GM12865 (cell line): ENCODE measurements at regions not wholly inside any gene's neighbourhood (a gene's known extent, or its start where the extent isn't known, plus 50 kb on each side); places are given as distances from the start of the nearest gene placed in this dataset.
"Not testable (repeated sequence)": the region's sequence is repeated elsewhere in the genome, so short reads cannot be mapped to it uniquely, and the experiment has no call there.

Experiments used
- DNase-seq: peaks from one replicate; pipeline ENCODE4 v3.0.0; 2010; ENCODE audit warnings: low read depth
- H3K4me3 ChIP-seq: 2 replicates; pipeline ENCODE4 v1.5.1; 2011; ENCODE audit warnings: mild to moderate bottlenecking, low read depth, low read length, control low read depth
- TF ChIP-seq, protein P1 (sequence below): IDR thresholded peaks from 2 replicates; pipeline ENCODE4 v1.5.1; 2011; ENCODE audit warnings: low read length, control low read depth, low read depth, inconsistent platforms; ENCODE audit not compliant: insufficient read depth; ENCODE audit errors: missing control alignments

GRCh38 chr4:69408451-69408850 lies 87.3 kb downstream of the UGT2B4 start:
- TF ChIP-seq, protein P1, sequence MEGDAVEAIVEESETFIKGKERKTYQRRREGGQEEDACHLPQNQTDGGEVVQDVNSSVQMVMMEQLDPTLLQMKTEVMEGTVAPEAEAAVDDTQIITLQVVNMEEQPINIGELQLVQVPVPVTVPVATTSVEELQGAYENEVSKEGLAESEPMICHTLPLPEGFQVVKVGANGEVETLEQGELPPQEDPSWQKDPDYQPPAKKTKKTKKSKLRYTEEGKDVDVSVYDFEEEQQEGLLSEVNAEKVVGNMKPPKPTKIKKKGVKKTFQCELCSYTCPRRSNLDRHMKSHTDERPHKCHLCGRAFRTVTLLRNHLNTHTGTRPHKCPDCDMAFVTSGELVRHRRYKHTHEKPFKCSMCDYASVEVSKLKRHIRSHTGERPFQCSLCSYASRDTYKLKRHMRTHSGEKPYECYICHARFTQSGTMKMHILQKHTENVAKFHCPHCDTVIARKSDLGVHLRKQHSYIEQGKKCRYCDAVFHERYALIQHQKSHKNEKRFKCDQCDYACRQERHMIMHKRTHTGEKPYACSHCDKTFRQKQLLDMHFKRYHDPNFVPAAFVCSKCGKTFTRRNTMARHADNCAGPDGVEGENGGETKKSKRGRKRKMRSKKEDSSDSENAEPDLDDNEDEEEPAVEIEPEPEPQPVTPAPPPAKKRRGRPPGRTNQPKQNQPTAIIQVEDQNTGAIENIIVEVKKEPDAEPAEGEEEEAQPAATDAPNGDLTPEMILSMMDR = no peak
- no peak for DNase-seq
- no peak overlapping the region for H3K4me3 ChIP-seq

- not testable (repeated sequence) for DNase-seq
Observed at GRCh38 chr4:69411981-69412380, 83.7 kb downstream of the UGT2B4 start.

DNA sequence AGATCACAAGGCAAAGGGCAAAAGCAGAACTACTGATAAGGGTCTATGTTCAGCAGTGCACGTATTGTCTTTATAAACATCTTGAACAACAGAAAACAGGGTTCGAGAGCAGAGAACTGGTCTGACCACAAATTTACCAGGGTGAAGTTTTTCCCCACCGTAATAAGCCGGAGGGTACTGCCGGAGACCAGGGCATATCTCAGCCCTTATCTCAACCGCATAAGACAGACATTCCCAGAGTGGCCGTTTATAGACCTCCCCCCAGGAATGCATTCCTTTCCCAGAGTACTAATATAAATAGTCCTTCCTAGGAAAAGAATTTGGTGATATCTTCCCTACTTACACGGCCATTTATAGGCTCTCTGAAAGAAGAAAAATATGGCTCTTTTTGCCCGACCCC lies 71.0 kb downstream of the UGT2B4 start:
- DNase-seq, H3K4me3 ChIP-seq: not testable (repeated sequence)

More at GRCh38 chr4:69411981-69412380, 83.7 kb downstream of the UGT2B4 start:
- not testable (repeated sequence) for H3K4me3 ChIP-seq
